K562 (cell line): ENCODE measurements at regions not wholly inside any gene's neighbourhood (a gene's known extent, or its start where the extent isn't known, plus 50 kb on each side); places are given as distances from the start of the nearest gene placed in this dataset.

Source experiments
- ATAC-seq: fragments of 200-7000 bp; cut with Tn5 transposase; 3 replicates; pipeline ENCODE4 v1.9.1; 2020; ENCODE audit warnings: moderate library complexity
- BruUV-seq: library from RNA; stranded (reverse); fragments of 400-500 nt; replicated peaks from 2 replicates; lab custom pipeline; 2021; lab: Mats Ljungman, UMichigan
- CTCF ChIA-PET: fragments of 300-600 bp; formaldehyde crosslinking; extraction: SDS; loops from one replicate; lab custom pipeline; 2021; ENCODE audit warnings: low intra/inter-chr PET ratio; lab: Yijun Ruan, JAX
- POLR2A ChIA-PET: fragments of 300-600, 350-650 bp; sonication (Branson Sonifier 250); formaldehyde crosslinking; extraction: SDS; loops from one replicate; lab custom pipeline; 2021; ENCODE audit warnings: antibody characterized with exemption, inconsistent platforms; lab: Yijun Ruan, JAX
- DNase-seq, 4 experiments: peaks; one replicate each; pipeline versions ENCODE4 v3.0.0 to v3.0.0-alpha.2; 2011 to 2018; ENCODE audit warnings: low spot score in 3 of 4, mixed read lengths in 3 of 4; ENCODE audit errors: extremely low read depth in 1 of 4
- FAIRE-seq: peaks from 2 replicates; lab custom pipeline; 2011; peaks lifted over from hg19 to GRCh38; lab: Jason Lieb, UNC
- H2AFZ ChIP-seq: 2 replicates; pipeline ENCODE4 v1.6.0; 2011; ENCODE audit warnings: low read depth, low read length, control low read depth, inconsistent platforms
- H3K27ac ChIP-seq: fragments of 200-600 bp; 3 replicates; pipeline ENCODE4 v1.8.0; 2011; ENCODE audit warnings: low read depth, mild to moderate bottlenecking, control low read depth, inconsistent platforms, low read length, moderate library complexity, mixed read lengths; ENCODE audit errors: extremely low read depth
- H3K27me3 ChIP-seq, 2 experiments: fragments of 300-600 bp in 1 of 2; 2 replicates in 1 of 2; 3 replicates in 1 of 2; pipeline versions ENCODE4 v1.6.0 to v1.8.0; 2011; ENCODE audit warnings: inconsistent platforms in 2 of 2, low read length in 2 of 2, mild to moderate bottlenecking in 1 of 2, mixed read lengths in 1 of 2, moderate library complexity in 1 of 2; ENCODE audit not compliant: control insufficient read depth in 2 of 2, insufficient read depth in 2 of 2
- H3K36me3 ChIP-seq: fragments of 300-600 bp; 3 replicates; pipeline ENCODE4 v1.8.0; 2011; ENCODE audit warnings: mild to moderate bottlenecking, low read length, inconsistent platforms; ENCODE audit not compliant: control insufficient read depth, insufficient read depth
- H3K4me1 ChIP-seq, 2 experiments: fragments of 200-600 bp in 1 of 2; replicated peaks in 1 of 2; 2 replicates in 1 of 2; 3 replicates in 1 of 2; pipeline versions ENCODE4 v1.5.1 to v1.8.0; 2011; ENCODE audit warnings: inconsistent platforms in 2 of 2, low read length in 2 of 2, mild to moderate bottlenecking in 1 of 2, mixed read lengths in 1 of 2, moderate library complexity in 1 of 2; ENCODE audit not compliant: control insufficient read depth in 2 of 2, insufficient read depth in 2 of 2
- H3K4me2 ChIP-seq: 2 replicates; pipeline ENCODE4 v1.6.1; 2011; ENCODE audit warnings: low read length, control low read depth, inconsistent platforms, mixed read lengths; ENCODE audit not compliant: insufficient read depth
- H3K4me3 ChIP-seq: fragments of 200-600 bp; sonication (generic), shearing (Covaris generic); 2 replicates; pipeline ENCODE4 v1.5.1; 2016; ENCODE audit warnings: control low read depth, inconsistent platforms
- H3K79me2 ChIP-seq: fragments of 200-600 bp; 3 replicates; pipeline ENCODE4 v1.8.0; 2011; ENCODE audit warnings: low read length, inconsistent platforms; ENCODE audit not compliant: control insufficient read depth, insufficient read depth
- H3K9ac ChIP-seq, 2 experiments: 2 replicates each; pipeline versions ENCODE4 v1.6.0 to v1.6.1; 2011; ENCODE audit warnings: low read depth in 2 of 2, low read length in 2 of 2, control low read depth in 1 of 2, inconsistent platforms in 1 of 2, mild to moderate bottlenecking in 1 of 2, mixed read lengths in 1 of 2; ENCODE audit not compliant: insufficient read depth in 1 of 2
- H3K9me1 ChIP-seq: one replicate; pipeline ENCODE4 v1.6.0; 2011; ENCODE audit warnings: inconsistent platforms, mild to moderate bottlenecking, low read length, moderate library complexity; ENCODE audit not compliant: control insufficient read depth, insufficient read depth
- H3K9me3 ChIP-seq: replicated peaks from 2 replicates; pipeline ENCODE4 v1.5.1; 2011; ENCODE audit warnings: low read depth, low read length, inconsistent platforms; ENCODE audit not compliant: control insufficient read depth, insufficient read depth
- H4K20me1 ChIP-seq: replicated peaks from 2 replicates; pipeline ENCODE4 v1.6.1; 2011; ENCODE audit warnings: low read length, inconsistent platforms, mixed read lengths; ENCODE audit not compliant: control insufficient read depth, insufficient read depth
- ATF4 ChIP-seq: fragments of 450-650 bp; formaldehyde crosslinking; IDR thresholded peaks from 2 replicates; pipeline ENCODE4 v1.4.0; 2022; ENCODE audit warnings: mild to moderate bottlenecking, moderate library complexity
- DEAF1 ChIP-seq: fragments of 450-650 bp; formaldehyde crosslinking; IDR thresholded peaks from 2 replicates; pipeline ENCODE4 v1.4.0; 2020; ENCODE audit warnings: mild to moderate bottlenecking, moderate library complexity
- IRF2 ChIP-seq: sonication (generic); formaldehyde crosslinking; IDR thresholded peaks from 2 replicates; pipeline ENCODE4 v1.8.1; 2022; ENCODE audit warnings: mild to moderate bottlenecking, missing genetic modification reagents
- JUNB ChIP-seq: fragments of 450-650 bp; formaldehyde crosslinking; conservative IDR thresholded peaks from 2 replicates; pipeline ENCODE4 v1.4.0; 2020; ENCODE audit warnings: mild to moderate bottlenecking
- MCM2 ChIP-seq: fragments of 450-650 bp; IDR thresholded peaks from 2 replicates; pipeline ENCODE4 v1.6.1; 2017; ENCODE audit warnings: low read depth, mild to moderate bottlenecking
- MLLT1 ChIP-seq, 2 experiments: fragments of 450-650 bp; IDR thresholded peaks; 2 replicates each; pipeline ENCODE4 v1.6.1; 2016
- PCBP1 ChIP-seq: fragments of 200-400 bp; formaldehyde crosslinking; IDR thresholded peaks from 2 replicates; pipeline ENCODE4 v1.6.1; 2018; ENCODE audit warnings: mild to moderate bottlenecking, low read depth, low read length; ENCODE audit not compliant: poor library complexity, severe bottlenecking
- TAF15 ChIP-seq: fragments of 200-400 bp; formaldehyde crosslinking; IDR thresholded peaks from 2 replicates; pipeline ENCODE4 v1.6.1; 2017; ENCODE audit warnings: mild to moderate bottlenecking, low read depth, low read length, moderate library complexity
- UBTF ChIP-seq, 2 experiments: IDR thresholded peaks; 2 replicates each; pipeline ENCODE4 v1.6.1; 2012; ENCODE audit warnings: improper control_type of control experiment in 2 of 2, low read depth in 2 of 2, low read length in 2 of 2, borderline replicate concordance in 1 of 2
- XRCC3 ChIP-seq: fragments of 450-650 bp; IDR thresholded peaks from 2 replicates; pipeline ENCODE4 v1.6.1; 2017; ENCODE audit warnings: mild to moderate bottlenecking, moderate library complexity
- ZFX ChIP-seq: sonication (generic); formaldehyde crosslinking; IDR thresholded peaks from 2 replicates; pipeline ENCODE4 v1.8.0; 2022; ENCODE audit warnings: mild to moderate bottlenecking, missing genetic modification reagents, moderate library complexity
- ZNF12 ChIP-seq: sonication (generic); formaldehyde crosslinking; IDR thresholded peaks from 2 replicates; pipeline ENCODE4 v1.4.0; 2020; ENCODE audit warnings: mild to moderate bottlenecking, missing genetic modification reagents
- ZNF175 ChIP-seq: fragments of 200-800 bp; sonication (Bioruptor generic); IDR thresholded peaks from 2 replicates; pipeline ENCODE4 v1.6.1; 2016; ENCODE audit warnings: low read depth, mild to moderate bottlenecking, missing genetic modification characterization, missing compliant biosample characterization
- ZNF589 ChIP-seq: fragments of 200-800 bp; sonication (Bioruptor generic); IDR thresholded peaks from 2 replicates; pipeline ENCODE4 v1.6.1; 2016; ENCODE audit warnings: low read depth, missing genetic modification characterization, missing compliant biosample characterization
- ZNF696 ChIP-seq: fragments of 250-450 bp; sonication (Bioruptor Pico); conservative IDR thresholded peaks from 2 replicates; pipeline ENCODE4 v1.4.0; 2020; ENCODE audit warnings: mild to moderate bottlenecking, moderate library complexity
- WGBS: fragments of 100-300 bp; shearing (Covaris generic); methylation state at CpG from one replicate; pipeline ENCODE4 v1.1.6; 2016; ENCODE audit warnings: low coverage, mixed read lengths; ENCODE audit not compliant: insufficient coverage; ENCODE audit errors: missing lambda C conversion rate; 5-methylcytosine and 5-hydroxymethylcytosine counted together
- in situ Hi-C: fragments of 300-500 bp; cut with MboI; formaldehyde crosslinking; loops from 4 replicates; pipeline ENCODE4 v1.15.0; 2018; ENCODE audit warnings: inconsistent platforms, mixed read lengths
- intact Hi-C: fragments of 100-400 bp; cut with micrococcal nuclease; formaldehyde crosslinking; loops from 2 replicates; pipeline ENCODE4 v1.14.2; 2022

GRCh38 chr15:39088156-39088555 lies 492.7 kb upstream of the THBS1 start:
- in situ Hi-C loops = no loop called here
- CTCF ChIA-PET = no interaction called here
- no peaks in the 10 kb centered on the region for H4K20me1 ChIP-seq
- whole genome bisulfite sequencing = 0% methylated on average over 1 of the region's 1 CpG
- no peaks in the 10 kb centered on the region for H3K4me1 ChIP-seq
- no peak overlapping the region for H2AFZ ChIP-seq
- H3K9me3 ChIP-seq = no peaks in the 10 kb centered on the region
- BruUV-seq = no TSS peak
- no peaks in the 10 kb centered on the region for H3K9me1 ChIP-seq
- H3K4me2 ChIP-seq = no peak overlapping the region
- ATAC-seq (no peak), DNase-seq (no peak), FAIRE-seq (no peak)
- H3K79me2 ChIP-seq = no peaks in the 10 kb centered on the region
- H3K27me3 ChIP-seq = no peaks in the 10 kb centered on the region; a peak in 1 of 5 replicates
- H3K36me3 ChIP-seq = no peaks in the 10 kb centered on the region
- POLR2A ChIA-PET = no interaction called here
- no peak overlapping the region for H3K27ac ChIP-seq
- intact Hi-C loops = no loop called here
- H3K4me3 ChIP-seq = no peak overlapping the region
- no peak overlapping the region for H3K9ac ChIP-seq
- TF ChIP-seq ZFX (CRISPR knock-in tag) = no peak
- TF ChIP-seq ATF4 (CRISPR knock-in tag) = no peak
- TF ChIP-seq ZNF696 (CRISPR knock-in tag) = no peak
- TF ChIP-seq ZNF12 = no peak
- TF ChIP-seq XRCC3 = no peak
- no peak for TF ChIP-seq DEAF1 (CRISPR knock-in tag)
- no peak for TF ChIP-seq ZNF589 (CRISPR knock-in tag)
- TF ChIP-seq UBTF (IDR thresholded peaks at IDR 0.05; ENCODE audit: borderline replicate concordance in 1 of 2, low read depth in 2 of 2, low read length in 2 of 2) = no peak
- TF ChIP-seq MCM2 = no peak
- no peak for TF ChIP-seq MLLT1 (IDR thresholded peaks at IDR 0.05)
- no peak for TF ChIP-seq PCBP1
- no peak for TF ChIP-seq TAF15
- no peak for TF ChIP-seq JUNB (CRISPR knock-in tag)
- TF ChIP-seq ZNF175 = no peak
- no peak for TF ChIP-seq IRF2 (CRISPR knock-in tag)
